C4-2B (cell line): ENCODE measurements at regions not wholly inside any gene's neighbourhood (a gene's known extent, or its start where the extent isn't known, plus 50 kb on each side); places are given as distances from the start of the nearest gene placed in this dataset.

Source experiments
- CTCF ChIP-seq: fragments of 450-650 bp; conservative IDR thresholded peaks from 2 replicates; pipeline ENCODE4 v1.5.1; 2017; ENCODE audit warnings: mild to moderate bottlenecking
- ZFX ChIP-seq: fragments of 450-650 bp; IDR thresholded peaks from 2 replicates; pipeline ENCODE4 v1.6.1; 2017

DNA sequence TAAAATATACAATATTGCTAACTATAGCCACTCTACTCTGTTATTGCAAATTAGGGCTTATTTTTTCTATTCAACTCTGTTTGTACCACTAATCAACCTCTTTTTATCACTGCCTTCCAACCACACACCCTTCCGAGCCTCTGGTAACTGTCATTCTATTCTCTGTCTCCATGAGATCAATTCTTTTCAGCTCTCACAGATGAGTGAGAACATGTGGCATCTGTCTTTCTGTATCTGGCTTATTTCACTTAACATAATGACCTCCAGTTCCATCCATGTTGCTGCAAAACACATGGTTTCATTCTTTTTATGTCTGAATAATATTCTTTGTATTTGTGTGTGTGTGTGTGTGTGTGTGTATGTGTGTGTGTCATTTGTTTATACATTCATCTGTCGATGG is 350.1 kb upstream of the DACH1 start:
- TF ChIP-seq CTCF (no peak), ZFX (no peak)
